PC-9 (cell line): ENCODE measurements at regions not wholly inside any gene's neighbourhood (a gene's known extent, or its start where the extent isn't known, plus 50 kb on each side); places are given as distances from the start of the nearest gene placed in this dataset.

ENCODE experiments used
- BruUV-seq: library from RNA; stranded (reverse); fragments of 400-500 nt; replicated peaks from 2 replicates; lab custom pipeline; 2021; lab: Mats Ljungman, UMichigan
- CTCF ChIA-PET: fragments of 300-600 bp; sonication (Branson Sonifier 250); formaldehyde crosslinking; loops from one replicate; lab custom pipeline; 2022; ENCODE audit warnings: antibody characterized with exemption; lab: Charles Lee
- POLR2A ChIA-PET: fragments of 300-600 bp; sonication (Branson Sonifier 250); formaldehyde crosslinking; loops from one replicate; lab custom pipeline; 2022; ENCODE audit warnings: antibody characterized with exemption; ENCODE audit not compliant: unreplicated experiment; lab: Charles Lee
- DNase-seq, 2 experiments: peaks; one replicate each; pipeline versions ENCODE4 v3.0.0 to v3.0.0-alpha.2; 2015 to 2022; ENCODE audit warnings: mixed read lengths in 1 of 2
- H2AFZ ChIP-seq: fragments of 200-600 bp; sonication (generic); 2 replicates; pipeline ENCODE4 v1.8.1; 2017; ENCODE audit warnings: antibody characterized with exemption
- H3F3A ChIP-seq: fragments of 200-600 bp; sonication (generic); 2 replicates; pipeline ENCODE4 v1.8.1; 2017; ENCODE audit warnings: antibody characterized with exemption, mild to moderate bottlenecking, low read depth; ENCODE audit not compliant: insufficient read depth
- H3K27ac ChIP-seq: fragments of 200-600 bp; sonication (generic); 2 replicates; pipeline ENCODE4 v1.6.1; 2016; ENCODE audit warnings: mixed run types
- H3K27me3 ChIP-seq: fragments of 200-600 bp; sonication (generic); 2 replicates; pipeline ENCODE4 v1.6.1; 2016; ENCODE audit warnings: low read depth, mixed run types; ENCODE audit not compliant: insufficient read depth
- H3K36me3 ChIP-seq: fragments of 200-600 bp; sonication (generic); 2 replicates; pipeline ENCODE4 v1.6.1; 2016; ENCODE audit warnings: low read depth, mixed run types
- H3K4me1 ChIP-seq: fragments of 200-600 bp; sonication (generic); replicated peaks from 2 replicates; pipeline ENCODE4 v1.6.1; 2016; ENCODE audit warnings: mixed run types; ENCODE audit not compliant: insufficient read depth
- H3K4me2 ChIP-seq: fragments of 200-600 bp; sonication (generic); 2 replicates; pipeline ENCODE4 v1.6.1; 2017; ENCODE audit warnings: mixed run types
- H3K4me3 ChIP-seq: fragments of 200-600 bp; sonication (generic); 2 replicates; pipeline ENCODE4 v1.6.1; 2016; ENCODE audit warnings: mixed run types
- H3K79me2 ChIP-seq: fragments of 200-600 bp; sonication (generic); 2 replicates; pipeline ENCODE4 v1.6.1; 2017; ENCODE audit warnings: low read depth, mixed run types
- H3K9me2 ChIP-seq: fragments of 200-600 bp; sonication (generic); 2 replicates; pipeline ENCODE4 v1.8.1; 2017; ENCODE audit warnings: mild to moderate bottlenecking; ENCODE audit not compliant: insufficient read depth
- H3K9me3 ChIP-seq: fragments of 200-600 bp; sonication (generic); 2 replicates; pipeline ENCODE4 v1.8.1; 2016; ENCODE audit warnings: low read depth; ENCODE audit not compliant: insufficient read depth
- H4K20me1 ChIP-seq: fragments of 200-600 bp; sonication (generic); 2 replicates; pipeline ENCODE4 v1.8.1; 2017; ENCODE audit not compliant: insufficient read depth
- EZH2 ChIP-seq: fragments of 200-600 bp; sonication (generic); IDR thresholded peaks from 2 replicates; pipeline ENCODE4 v1.8.0; 2017; ENCODE audit warnings: antibody characterized with exemption, low read depth
- intact Hi-C: fragments of 100-400 bp; cut with micrococcal nuclease; formaldehyde crosslinking; loops from one replicate; pipeline ENCODE4 v1.10.0; 2022; ENCODE audit not compliant: unreplicated experiment
- TF ChIP-seq, protein P1 (sequence below): fragments of 200-600 bp; sonication (generic); conservative IDR thresholded peaks from 2 replicates; pipeline ENCODE4 v1.6.1; 2017; ENCODE audit warnings: mixed run types, antibody characterized with exemption, mild to moderate bottlenecking, moderate library complexity

- ChIA-PET POLR2A (no interaction called here), CTCF (no interaction called here)
- no peak for TF ChIP-seq EZH2
- TF ChIP-seq, protein P1, sequence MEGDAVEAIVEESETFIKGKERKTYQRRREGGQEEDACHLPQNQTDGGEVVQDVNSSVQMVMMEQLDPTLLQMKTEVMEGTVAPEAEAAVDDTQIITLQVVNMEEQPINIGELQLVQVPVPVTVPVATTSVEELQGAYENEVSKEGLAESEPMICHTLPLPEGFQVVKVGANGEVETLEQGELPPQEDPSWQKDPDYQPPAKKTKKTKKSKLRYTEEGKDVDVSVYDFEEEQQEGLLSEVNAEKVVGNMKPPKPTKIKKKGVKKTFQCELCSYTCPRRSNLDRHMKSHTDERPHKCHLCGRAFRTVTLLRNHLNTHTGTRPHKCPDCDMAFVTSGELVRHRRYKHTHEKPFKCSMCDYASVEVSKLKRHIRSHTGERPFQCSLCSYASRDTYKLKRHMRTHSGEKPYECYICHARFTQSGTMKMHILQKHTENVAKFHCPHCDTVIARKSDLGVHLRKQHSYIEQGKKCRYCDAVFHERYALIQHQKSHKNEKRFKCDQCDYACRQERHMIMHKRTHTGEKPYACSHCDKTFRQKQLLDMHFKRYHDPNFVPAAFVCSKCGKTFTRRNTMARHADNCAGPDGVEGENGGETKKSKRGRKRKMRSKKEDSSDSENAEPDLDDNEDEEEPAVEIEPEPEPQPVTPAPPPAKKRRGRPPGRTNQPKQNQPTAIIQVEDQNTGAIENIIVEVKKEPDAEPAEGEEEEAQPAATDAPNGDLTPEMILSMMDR: no peak
- H3K9me3 ChIP-seq: no peaks in the 10 kb centered on the region
- intact Hi-C loops: no loop called here
- H3K9me2 ChIP-seq: no peaks in the 10 kb centered on the region
- no peak overlapping the region for H2AFZ ChIP-seq
- H3K79me2 ChIP-seq: no peaks in the 10 kb centered on the region
- H3K36me3 ChIP-seq: no peaks in the 10 kb centered on the region
- no peak overlapping the region for H3K27ac ChIP-seq
- H3K4me3 ChIP-seq: no peak overlapping the region
- DNase-seq: no peak
- no peaks in the 10 kb centered on the region for H4K20me1 ChIP-seq
- no peak overlapping the region for H3K4me2 ChIP-seq
- peaks cover 78% of the 10 kb centered on the region for H3K27me3 ChIP-seq
- no peaks in the 10 kb centered on the region for H3K4me1 ChIP-seq
- H3F3A ChIP-seq: no peaks in the 10 kb centered on the region
- no TSS peak for BruUV-seq
These were observed 200.8 kb downstream of the RGS3 start for GRCh38 chr9:113664181-113664875.

GRCh38 chr9:113665064-113665463, 201.5 kb downstream of the RGS3 start:
- no peaks in the 10 kb centered on the region for H4K20me1 ChIP-seq
- H3K9me3 ChIP-seq: no peaks in the 10 kb centered on the region
- H3K4me3 ChIP-seq: no peak overlapping the region
- H2AFZ ChIP-seq: no peak overlapping the region
- ChIA-PET POLR2A (no interaction called here), CTCF (no interaction called here)
- DNase-seq: no peak
- no peaks in the 10 kb centered on the region for H3K9me2 ChIP-seq
- no peaks in the 10 kb centered on the region for H3K4me1 ChIP-seq
- H3K79me2 ChIP-seq: no peaks in the 10 kb centered on the region
- no peaks in the 10 kb centered on the region for H3F3A ChIP-seq
- no peak overlapping the region for H3K27ac ChIP-seq
- BruUV-seq: no TSS peak
- peaks cover 78% of the 10 kb centered on the region for H3K27me3 ChIP-seq
- TF ChIP-seq, protein P1: no peak
- TF ChIP-seq EZH2: no peak
- no peak overlapping the region for H3K4me2 ChIP-seq
- intact Hi-C loops: no loop called here
- no peaks in the 10 kb centered on the region for H3K36me3 ChIP-seq

DNA sequence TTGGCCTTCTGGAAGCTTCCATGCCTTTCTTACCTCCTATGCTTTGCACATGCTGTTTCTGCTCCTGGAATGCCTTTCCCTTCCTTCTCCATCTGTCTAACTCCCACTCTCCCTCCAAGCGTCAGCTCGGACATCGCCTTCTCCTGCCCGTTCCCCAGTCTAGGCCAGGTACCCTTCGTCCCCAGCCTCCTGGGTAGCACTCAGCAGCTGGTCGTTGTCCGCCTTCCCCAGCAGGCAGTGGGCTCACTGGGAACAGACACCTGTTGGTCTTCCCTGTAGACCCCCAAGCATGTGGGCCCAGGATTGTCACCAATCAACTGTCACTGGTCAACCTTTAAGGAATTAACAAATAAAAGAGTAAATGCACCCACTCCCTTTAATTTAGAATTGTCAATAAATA, 202.2 kb downstream of the RGS3 start:
- DNase-seq: no peak
- Histone ChIP-seq H2AFZ (no peak overlapping the region), H3K4me3 (no peak overlapping the region), H3K79me2 (no peaks in the 10 kb centered on the region), H3F3A (no peaks in the 10 kb centered on the region), H3K9me2 (no peaks in the 10 kb centered on the region), H3K4me2 (no peak overlapping the region), H4K20me1 (no peaks in the 10 kb centered on the region), H3K4me1 (no peaks in the 10 kb centered on the region), H3K36me3 (no peaks in the 10 kb centered on the region), H3K27me3 (peaks cover 78% of the 10 kb centered on the region), H3K27ac (no peak overlapping the region), H3K9me3 (no peaks in the 10 kb centered on the region)
- TF ChIP-seq EZH2: no peak
- TF ChIP-seq, protein P1: no peak
- no TSS peak for BruUV-seq
- POLR2A ChIA-PET: no interaction called here
- CTCF ChIA-PET: no interaction called here
- intact Hi-C loops: no loop called here
